ENCODE measurements at regions not wholly inside any gene's neighbourhood (a gene's known extent, or its start where the extent isn't known, plus 50 kb on each side); places are given as distances from the start of the nearest gene placed in this dataset.

DNA sequence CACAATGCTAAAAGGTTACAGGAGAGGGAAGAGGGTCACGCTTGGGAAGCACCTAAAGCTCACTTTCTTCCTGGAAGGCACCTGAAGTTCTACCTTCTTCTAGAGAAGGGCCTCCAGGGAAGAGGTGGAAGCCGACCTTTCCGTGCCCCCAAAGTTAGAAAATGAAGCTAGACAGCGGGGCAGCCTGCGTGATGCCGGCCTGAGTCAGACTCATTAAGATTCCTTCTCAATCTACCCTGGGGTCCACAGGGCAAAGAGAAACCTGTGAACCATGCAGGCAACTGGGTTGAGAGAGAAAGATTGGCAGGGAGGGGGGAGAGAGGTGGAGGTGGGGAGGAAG is 54.8 kb upstream of the CCDC167 start:
- H3K36me3 ChIP-seq (ENCODE audit: control insufficient read depth, insufficient read depth, low read length), result no peaks in the 10 kb centered on the region
- peaks cover 13% of the 10 kb centered on the region for H3K4me1 ChIP-seq (ENCODE audit: control insufficient read depth, extremely low read depth, insufficient read depth, low read length)
- H3K4me2 ChIP-seq (ENCODE audit: extremely low read depth, insufficient read depth, low read length), result peak overlapping the region; percentile 23
- no peaks in the 10 kb centered on the region for H3K79me2 ChIP-seq (ENCODE audit: control insufficient read depth, insufficient read depth, low read length)
- H2AFZ ChIP-seq (ENCODE audit: low read length), result no peak overlapping the region
- no peak overlapping the region for H3K9ac ChIP-seq (ENCODE audit: insufficient read depth, low read length)
- H3K4me3 ChIP-seq (replicated peaks in 1 of 4; ENCODE audit: control extremely low read depth in 1 of 4, insufficient read depth in 1 of 4, low read depth in 3 of 4, low read length in 4 of 4), result no peak overlapping the region
- peak in 1 of 2 donors; percentile 76 for DNase-seq (ENCODE audit: low read depth in 2 of 2)
- no peaks in the 10 kb centered on the region for H4K20me1 ChIP-seq (ENCODE audit: control insufficient read depth, extremely low read depth, insufficient read depth, low read length)
- H3K27ac ChIP-seq (ENCODE audit: insufficient read depth, low read length), result no peak overlapping the region
- no peaks in the 10 kb centered on the region for H3K9me3 ChIP-seq (ENCODE audit: control insufficient read depth, insufficient read depth, low read depth, low read length)
- H3K27me3 ChIP-seq (ENCODE audit: control insufficient read depth, insufficient read depth, low read length), result peaks cover 11% of the 10 kb centered on the region
- no peak for TF ChIP-seq EZH2 (IDR thresholded peaks at IDR 0.05; ENCODE audit: low read length, missing control alignments)
- TF ChIP-seq, protein P1, sequence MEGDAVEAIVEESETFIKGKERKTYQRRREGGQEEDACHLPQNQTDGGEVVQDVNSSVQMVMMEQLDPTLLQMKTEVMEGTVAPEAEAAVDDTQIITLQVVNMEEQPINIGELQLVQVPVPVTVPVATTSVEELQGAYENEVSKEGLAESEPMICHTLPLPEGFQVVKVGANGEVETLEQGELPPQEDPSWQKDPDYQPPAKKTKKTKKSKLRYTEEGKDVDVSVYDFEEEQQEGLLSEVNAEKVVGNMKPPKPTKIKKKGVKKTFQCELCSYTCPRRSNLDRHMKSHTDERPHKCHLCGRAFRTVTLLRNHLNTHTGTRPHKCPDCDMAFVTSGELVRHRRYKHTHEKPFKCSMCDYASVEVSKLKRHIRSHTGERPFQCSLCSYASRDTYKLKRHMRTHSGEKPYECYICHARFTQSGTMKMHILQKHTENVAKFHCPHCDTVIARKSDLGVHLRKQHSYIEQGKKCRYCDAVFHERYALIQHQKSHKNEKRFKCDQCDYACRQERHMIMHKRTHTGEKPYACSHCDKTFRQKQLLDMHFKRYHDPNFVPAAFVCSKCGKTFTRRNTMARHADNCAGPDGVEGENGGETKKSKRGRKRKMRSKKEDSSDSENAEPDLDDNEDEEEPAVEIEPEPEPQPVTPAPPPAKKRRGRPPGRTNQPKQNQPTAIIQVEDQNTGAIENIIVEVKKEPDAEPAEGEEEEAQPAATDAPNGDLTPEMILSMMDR (conservative IDR thresholded peaks at IDR 0.05 in 1 of 2, IDR thresholded peaks at IDR 0.05 in 1 of 2; ENCODE audit: low read depth in 1 of 2, low read length in 2 of 2), result no peak

DNA sequence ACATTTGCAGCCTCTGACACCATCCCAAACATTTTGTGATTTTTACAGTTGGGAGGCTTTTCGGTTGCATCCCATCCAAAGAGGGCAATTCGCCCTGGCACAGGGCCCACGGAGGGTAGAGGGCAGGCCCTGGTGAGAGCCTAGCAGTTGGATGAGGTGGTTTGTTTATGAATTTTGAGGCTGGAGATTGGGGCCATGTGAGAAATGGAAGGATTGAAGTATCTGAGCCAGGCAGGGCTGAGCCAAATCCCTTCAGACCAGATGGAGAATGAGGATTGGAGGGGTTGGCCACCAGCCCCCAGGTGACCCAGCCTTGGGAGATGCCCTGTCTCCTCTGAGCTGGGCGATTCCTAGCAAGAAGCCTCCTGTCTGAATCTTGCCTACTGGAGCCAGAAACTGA is 52.6 kb upstream of the CCDC167 start:
- H3K27me3 ChIP-seq (ENCODE audit: control insufficient read depth, insufficient read depth, low read length), result peaks cover 8% of the 10 kb centered on the region
- H3K4me3 ChIP-seq (replicated peaks in 1 of 4; ENCODE audit: control extremely low read depth in 1 of 4, insufficient read depth in 1 of 4, low read depth in 3 of 4, low read length in 4 of 4), result no peak overlapping the region
- H4K20me1 ChIP-seq (ENCODE audit: control insufficient read depth, extremely low read depth, insufficient read depth, low read length), result no peaks in the 10 kb centered on the region
- H3K4me2 ChIP-seq (ENCODE audit: extremely low read depth, insufficient read depth, low read length), result no peak overlapping the region
- no peaks in the 10 kb centered on the region for H3K36me3 ChIP-seq (ENCODE audit: control insufficient read depth, insufficient read depth, low read length)
- H3K27ac ChIP-seq (ENCODE audit: insufficient read depth, low read length), result no peak overlapping the region
- H3K4me1 ChIP-seq (ENCODE audit: control insufficient read depth, extremely low read depth, insufficient read depth, low read length), result peaks cover 17% of the 10 kb centered on the region
- no peak overlapping the region for H3K9ac ChIP-seq (ENCODE audit: insufficient read depth, low read length)
- TF ChIP-seq EZH2 (IDR thresholded peaks at IDR 0.05; ENCODE audit: low read length, missing control alignments), result no peak
- TF ChIP-seq, protein P1 (conservative IDR thresholded peaks at IDR 0.05 in 1 of 2, IDR thresholded peaks at IDR 0.05 in 1 of 2; ENCODE audit: low read depth in 1 of 2, low read length in 2 of 2), result no peak
- no peak for DNase-seq (ENCODE audit: low read depth in 2 of 2)
- H3K79me2 ChIP-seq (ENCODE audit: control insufficient read depth, insufficient read depth, low read length), result no peaks in the 10 kb centered on the region
- H2AFZ ChIP-seq (ENCODE audit: low read length), result no peak overlapping the region
- H3K9me3 ChIP-seq (ENCODE audit: control insufficient read depth, insufficient read depth, low read depth, low read length), result no peaks in the 10 kb centered on the region

DNA sequence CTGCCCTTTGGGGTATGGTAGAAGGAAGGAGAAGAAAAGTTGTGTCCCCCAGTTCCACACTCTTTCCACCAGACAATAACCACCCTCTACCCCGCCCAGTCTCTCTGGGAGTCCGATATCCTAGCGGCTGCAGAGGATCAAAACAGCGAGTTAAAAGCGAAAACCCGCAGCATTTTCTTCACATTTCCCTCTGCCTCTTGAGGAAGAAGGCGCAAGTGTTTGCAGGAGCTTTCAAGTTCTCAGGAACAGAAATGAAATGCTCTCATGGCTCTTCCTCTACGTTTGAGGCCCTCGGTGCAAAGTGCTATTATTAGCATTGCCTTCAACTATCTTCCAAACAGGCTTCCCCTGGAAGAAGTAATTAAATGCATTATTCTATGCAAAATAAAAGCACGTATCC is 52.2 kb upstream of the CCDC167 start:
- Histone ChIP-seq H4K20me1 (ENCODE audit: control insufficient read depth, extremely low read depth, insufficient read depth, low read length) (no peaks in the 10 kb centered on the region), H3K27me3 (ENCODE audit: control insufficient read depth, insufficient read depth, low read length) (peaks cover 8% of the 10 kb centered on the region), H3K4me1 (ENCODE audit: control insufficient read depth, extremely low read depth, insufficient read depth, low read length) (peaks cover 17% of the 10 kb centered on the region), H3K79me2 (ENCODE audit: control insufficient read depth, insufficient read depth, low read length) (no peaks in the 10 kb centered on the region), H3K27ac (ENCODE audit: insufficient read depth, low read length) (no peak overlapping the region), H3K9ac (ENCODE audit: insufficient read depth, low read length) (no peak overlapping the region), H2AFZ (ENCODE audit: low read length) (no peak overlapping the region), H3K4me3 (replicated peaks in 1 of 4; ENCODE audit: control extremely low read depth in 1 of 4, insufficient read depth in 1 of 4, low read depth in 3 of 4, low read length in 4 of 4) (no peak overlapping the region), H3K9me3 (ENCODE audit: control insufficient read depth, insufficient read depth, low read depth, low read length) (no peaks in the 10 kb centered on the region), H3K36me3 (ENCODE audit: control insufficient read depth, insufficient read depth, low read length) (no peaks in the 10 kb centered on the region), H3K4me2 (ENCODE audit: extremely low read depth, insufficient read depth, low read length) (no peak overlapping the region)
- TF ChIP-seq, protein P1 (conservative IDR thresholded peaks at IDR 0.05 in 1 of 2, IDR thresholded peaks at IDR 0.05 in 1 of 2; ENCODE audit: low read depth in 1 of 2, low read length in 2 of 2), result no peak
- TF ChIP-seq EZH2 (IDR thresholded peaks at IDR 0.05; ENCODE audit: low read length, missing control alignments), result no peak
- DNase-seq (ENCODE audit: low read depth in 2 of 2), result no peak

Data from fibroblast of lung (primary cell).